Frontal cortex (tissue), 3 donors: ENCODE measurements at regions not wholly inside any gene's neighbourhood (a gene's known extent, or its start where the extent isn't known, plus 50 kb on each side); places are given as distances from the start of the nearest gene placed in this dataset.

Experiments
- DNase-seq, 2 donors: peaks; one replicate each; pipeline ENCODE4 v3.0.0; 2012; ENCODE audit warnings: low spot score in 2 of 2
- FAIRE-seq: peaks from 2 replicates; lab custom pipeline; 2012; peaks lifted over from hg19 to GRCh38; lab: Jason Lieb, UNC
- donor health status: control.
- donor health status: control.
- donor health status: control.

- FAIRE-seq (no peak), DNase-seq (no peak)
These were observed 209.2 kb downstream of the ALX1 start for GRCh38 chr12:85489194-85489593.

GRCh38 chr12:85504164-85504563 lies 224.1 kb downstream of the ALX1 start:
- FAIRE-seq = no peak

GRCh38 chr12:85504624-85505023 lies 224.6 kb downstream of the ALX1 start:
- DNase-seq (no peak), FAIRE-seq (no peak)

More at GRCh38 chr12:85504164-85504563, 224.1 kb downstream of the ALX1 start:
- DNase-seq = no peak

- FAIRE-seq (no peak), DNase-seq (no peak)
These were observed 227.4 kb downstream of the ALX1 start for GRCh38 chr12:85507456-85507855.

- DNase-seq (no peak), FAIRE-seq (no peak)
These were observed 229.2 kb downstream of the ALX1 start for GRCh38 chr12:85509081-85509856.

GRCh38 chr12:85509857-85510256 lies 229.8 kb downstream of the ALX1 start:
- DNase-seq = no peak

GRCh38 chr12:85516039-85516438 lies 236.0 kb downstream of the ALX1 start:
- FAIRE-seq (no peak), DNase-seq (no peak)

More at GRCh38 chr12:85509857-85510256, 229.8 kb downstream of the ALX1 start:
- FAIRE-seq = no peak

- DNase-seq = no peak
- no peak for FAIRE-seq
These were observed 236.8 kb downstream of the ALX1 start for GRCh38 chr12:85516667-85517325.

- DNase-seq (no peak), FAIRE-seq (no peak)
These were observed 239.1 kb downstream of the ALX1 start for GRCh38 chr12:85519163-85519562.

GRCh38 chr12:85523197-85523596 lies 243.2 kb downstream of the ALX1 start:
- FAIRE-seq = no peak
- no peak for DNase-seq

GRCh38 chr12:85527192-85527591 lies 247.2 kb downstream of the ALX1 start:
- DNase-seq (no peak), FAIRE-seq (no peak)

- no peak for FAIRE-seq
- no peak for DNase-seq
These were observed 249.9 kb downstream of the ALX1 start for GRCh38 chr12:85529896-85530295.

- FAIRE-seq (no peak), DNase-seq (no peak)
These were observed 250.4 kb downstream of the ALX1 start for GRCh38 chr12:85530456-85530855.

- FAIRE-seq = no peak
These were observed 251.3 kb downstream of the ALX1 start for GRCh38 chr12:85531341-85531740.

GRCh38 chr12:85549640-85550039 lies 269.6 kb downstream of the ALX1 start:
- DNase-seq (no peak), FAIRE-seq (no peak)

More at GRCh38 chr12:85531341-85531740, 251.3 kb downstream of the ALX1 start:
- DNase-seq = no peak

GRCh38 chr12:85550924-85551323 lies 270.9 kb downstream of the ALX1 start:
- DNase-seq (no peak), FAIRE-seq (no peak)

GRCh38 chr12:85552461-85552860 lies 272.4 kb downstream of the ALX1 start:
- no peak for FAIRE-seq
- DNase-seq = no peak

GRCh38 chr12:85557850-85558249 lies 277.8 kb downstream of the ALX1 start:
- FAIRE-seq = no peak
- DNase-seq = no peak

GRCh38 chr12:85558684-85559083 lies 277.5 kb downstream of the RASSF9 start:
- DNase-seq = no peak
- no peak for FAIRE-seq

GRCh38 chr12:85559127-85559526 lies 277.1 kb downstream of the RASSF9 start:
- FAIRE-seq = no peak
- DNase-seq = no peak

- FAIRE-seq = no peak
- DNase-seq = no peak
These were observed 276.7 kb downstream of the RASSF9 start for GRCh38 chr12:85559536-85559935.
